ENCODE measurements at regions not wholly inside any gene's neighbourhood (a gene's known extent, or its start where the extent isn't known, plus 50 kb on each side); places are given as distances from the start of the nearest gene placed in this dataset.

DNA sequence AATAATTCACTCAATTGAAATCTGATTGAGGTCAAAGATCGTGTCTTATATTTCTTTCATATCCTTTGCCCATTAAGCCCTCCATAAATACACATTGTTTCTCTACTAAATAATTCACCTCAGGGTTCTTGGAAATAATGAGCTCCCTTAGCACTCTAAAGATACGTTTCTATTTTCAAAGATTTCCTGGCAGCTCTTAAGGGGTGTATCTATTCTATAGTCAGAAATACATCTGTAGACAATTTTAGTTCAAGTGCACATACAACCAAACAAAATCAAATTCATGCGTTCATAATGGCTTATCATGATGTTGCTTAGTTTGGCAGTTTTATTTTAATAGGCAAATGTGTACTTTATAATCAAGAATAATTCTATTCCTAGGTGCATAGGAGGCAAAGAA, 361.1 kb upstream of the DDHD1 start:
- H3K4me1 Mint-ChIP-seq = no peaks in the 10 kb centered on the region
- TF ChIP-seq POLR2AphosphoS5 (IDR thresholded peaks at IDR 0.05; ENCODE audit: low read depth) (no peak), JUNB (IDR thresholded peaks at IDR 0.05; ENCODE audit: unreplicated experiment) (no peak), EZH2 (IDR thresholded peaks at IDR 0.05; ENCODE audit: low read depth, unreplicated experiment) (no peak), NANOG (IDR thresholded peaks at IDR 0.05; ENCODE audit: borderline replicate concordance) (no peak), ZNF331 (CRISPR knock-in tag; IDR thresholded peaks at IDR 0.05; ENCODE audit: low read depth) (no peak), CREB1 (CRISPR knock-in tag; IDR thresholded peaks at IDR 0.05; ENCODE audit: low read depth) (no peak), STAT1 (IDR thresholded peaks at IDR 0.05; ENCODE audit: unreplicated experiment) (no peak), ZNF114 (CRISPR knock-in tag; IDR thresholded peaks at IDR 0.05) (no peak), EZH2phosphoT487 (IDR thresholded peaks at IDR 0.05; ENCODE audit: unreplicated experiment) (no peak)
- TF ChIP-seq, protein P1, sequence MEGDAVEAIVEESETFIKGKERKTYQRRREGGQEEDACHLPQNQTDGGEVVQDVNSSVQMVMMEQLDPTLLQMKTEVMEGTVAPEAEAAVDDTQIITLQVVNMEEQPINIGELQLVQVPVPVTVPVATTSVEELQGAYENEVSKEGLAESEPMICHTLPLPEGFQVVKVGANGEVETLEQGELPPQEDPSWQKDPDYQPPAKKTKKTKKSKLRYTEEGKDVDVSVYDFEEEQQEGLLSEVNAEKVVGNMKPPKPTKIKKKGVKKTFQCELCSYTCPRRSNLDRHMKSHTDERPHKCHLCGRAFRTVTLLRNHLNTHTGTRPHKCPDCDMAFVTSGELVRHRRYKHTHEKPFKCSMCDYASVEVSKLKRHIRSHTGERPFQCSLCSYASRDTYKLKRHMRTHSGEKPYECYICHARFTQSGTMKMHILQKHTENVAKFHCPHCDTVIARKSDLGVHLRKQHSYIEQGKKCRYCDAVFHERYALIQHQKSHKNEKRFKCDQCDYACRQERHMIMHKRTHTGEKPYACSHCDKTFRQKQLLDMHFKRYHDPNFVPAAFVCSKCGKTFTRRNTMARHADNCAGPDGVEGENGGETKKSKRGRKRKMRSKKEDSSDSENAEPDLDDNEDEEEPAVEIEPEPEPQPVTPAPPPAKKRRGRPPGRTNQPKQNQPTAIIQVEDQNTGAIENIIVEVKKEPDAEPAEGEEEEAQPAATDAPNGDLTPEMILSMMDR (conservative IDR thresholded peaks at IDR 0.05; ENCODE audit: low read depth in 2 of 2) = no peak
- TF ChIP-seq, protein P2, sequence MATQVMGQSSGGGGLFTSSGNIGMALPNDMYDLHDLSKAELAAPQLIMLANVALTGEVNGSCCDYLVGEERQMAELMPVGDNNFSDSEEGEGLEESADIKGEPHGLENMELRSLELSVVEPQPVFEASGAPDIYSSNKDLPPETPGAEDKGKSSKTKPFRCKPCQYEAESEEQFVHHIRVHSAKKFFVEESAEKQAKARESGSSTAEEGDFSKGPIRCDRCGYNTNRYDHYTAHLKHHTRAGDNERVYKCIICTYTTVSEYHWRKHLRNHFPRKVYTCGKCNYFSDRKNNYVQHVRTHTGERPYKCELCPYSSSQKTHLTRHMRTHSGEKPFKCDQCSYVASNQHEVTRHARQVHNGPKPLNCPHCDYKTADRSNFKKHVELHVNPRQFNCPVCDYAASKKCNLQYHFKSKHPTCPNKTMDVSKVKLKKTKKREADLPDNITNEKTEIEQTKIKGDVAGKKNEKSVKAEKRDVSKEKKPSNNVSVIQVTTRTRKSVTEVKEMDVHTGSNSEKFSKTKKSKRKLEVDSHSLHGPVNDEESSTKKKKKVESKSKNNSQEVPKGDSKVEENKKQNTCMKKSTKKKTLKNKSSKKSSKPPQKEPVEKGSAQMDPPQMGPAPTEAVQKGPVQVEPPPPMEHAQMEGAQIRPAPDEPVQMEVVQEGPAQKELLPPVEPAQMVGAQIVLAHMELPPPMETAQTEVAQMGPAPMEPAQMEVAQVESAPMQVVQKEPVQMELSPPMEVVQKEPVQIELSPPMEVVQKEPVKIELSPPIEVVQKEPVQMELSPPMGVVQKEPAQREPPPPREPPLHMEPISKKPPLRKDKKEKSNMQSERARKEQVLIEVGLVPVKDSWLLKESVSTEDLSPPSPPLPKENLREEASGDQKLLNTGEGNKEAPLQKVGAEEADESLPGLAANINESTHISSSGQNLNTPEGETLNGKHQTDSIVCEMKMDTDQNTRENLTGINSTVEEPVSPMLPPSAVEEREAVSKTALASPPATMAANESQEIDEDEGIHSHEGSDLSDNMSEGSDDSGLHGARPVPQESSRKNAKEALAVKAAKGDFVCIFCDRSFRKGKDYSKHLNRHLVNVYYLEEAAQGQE (IDR thresholded peaks at IDR 0.05; ENCODE audit: unreplicated experiment) = no peak
- TF ChIP-seq, protein P3, sequence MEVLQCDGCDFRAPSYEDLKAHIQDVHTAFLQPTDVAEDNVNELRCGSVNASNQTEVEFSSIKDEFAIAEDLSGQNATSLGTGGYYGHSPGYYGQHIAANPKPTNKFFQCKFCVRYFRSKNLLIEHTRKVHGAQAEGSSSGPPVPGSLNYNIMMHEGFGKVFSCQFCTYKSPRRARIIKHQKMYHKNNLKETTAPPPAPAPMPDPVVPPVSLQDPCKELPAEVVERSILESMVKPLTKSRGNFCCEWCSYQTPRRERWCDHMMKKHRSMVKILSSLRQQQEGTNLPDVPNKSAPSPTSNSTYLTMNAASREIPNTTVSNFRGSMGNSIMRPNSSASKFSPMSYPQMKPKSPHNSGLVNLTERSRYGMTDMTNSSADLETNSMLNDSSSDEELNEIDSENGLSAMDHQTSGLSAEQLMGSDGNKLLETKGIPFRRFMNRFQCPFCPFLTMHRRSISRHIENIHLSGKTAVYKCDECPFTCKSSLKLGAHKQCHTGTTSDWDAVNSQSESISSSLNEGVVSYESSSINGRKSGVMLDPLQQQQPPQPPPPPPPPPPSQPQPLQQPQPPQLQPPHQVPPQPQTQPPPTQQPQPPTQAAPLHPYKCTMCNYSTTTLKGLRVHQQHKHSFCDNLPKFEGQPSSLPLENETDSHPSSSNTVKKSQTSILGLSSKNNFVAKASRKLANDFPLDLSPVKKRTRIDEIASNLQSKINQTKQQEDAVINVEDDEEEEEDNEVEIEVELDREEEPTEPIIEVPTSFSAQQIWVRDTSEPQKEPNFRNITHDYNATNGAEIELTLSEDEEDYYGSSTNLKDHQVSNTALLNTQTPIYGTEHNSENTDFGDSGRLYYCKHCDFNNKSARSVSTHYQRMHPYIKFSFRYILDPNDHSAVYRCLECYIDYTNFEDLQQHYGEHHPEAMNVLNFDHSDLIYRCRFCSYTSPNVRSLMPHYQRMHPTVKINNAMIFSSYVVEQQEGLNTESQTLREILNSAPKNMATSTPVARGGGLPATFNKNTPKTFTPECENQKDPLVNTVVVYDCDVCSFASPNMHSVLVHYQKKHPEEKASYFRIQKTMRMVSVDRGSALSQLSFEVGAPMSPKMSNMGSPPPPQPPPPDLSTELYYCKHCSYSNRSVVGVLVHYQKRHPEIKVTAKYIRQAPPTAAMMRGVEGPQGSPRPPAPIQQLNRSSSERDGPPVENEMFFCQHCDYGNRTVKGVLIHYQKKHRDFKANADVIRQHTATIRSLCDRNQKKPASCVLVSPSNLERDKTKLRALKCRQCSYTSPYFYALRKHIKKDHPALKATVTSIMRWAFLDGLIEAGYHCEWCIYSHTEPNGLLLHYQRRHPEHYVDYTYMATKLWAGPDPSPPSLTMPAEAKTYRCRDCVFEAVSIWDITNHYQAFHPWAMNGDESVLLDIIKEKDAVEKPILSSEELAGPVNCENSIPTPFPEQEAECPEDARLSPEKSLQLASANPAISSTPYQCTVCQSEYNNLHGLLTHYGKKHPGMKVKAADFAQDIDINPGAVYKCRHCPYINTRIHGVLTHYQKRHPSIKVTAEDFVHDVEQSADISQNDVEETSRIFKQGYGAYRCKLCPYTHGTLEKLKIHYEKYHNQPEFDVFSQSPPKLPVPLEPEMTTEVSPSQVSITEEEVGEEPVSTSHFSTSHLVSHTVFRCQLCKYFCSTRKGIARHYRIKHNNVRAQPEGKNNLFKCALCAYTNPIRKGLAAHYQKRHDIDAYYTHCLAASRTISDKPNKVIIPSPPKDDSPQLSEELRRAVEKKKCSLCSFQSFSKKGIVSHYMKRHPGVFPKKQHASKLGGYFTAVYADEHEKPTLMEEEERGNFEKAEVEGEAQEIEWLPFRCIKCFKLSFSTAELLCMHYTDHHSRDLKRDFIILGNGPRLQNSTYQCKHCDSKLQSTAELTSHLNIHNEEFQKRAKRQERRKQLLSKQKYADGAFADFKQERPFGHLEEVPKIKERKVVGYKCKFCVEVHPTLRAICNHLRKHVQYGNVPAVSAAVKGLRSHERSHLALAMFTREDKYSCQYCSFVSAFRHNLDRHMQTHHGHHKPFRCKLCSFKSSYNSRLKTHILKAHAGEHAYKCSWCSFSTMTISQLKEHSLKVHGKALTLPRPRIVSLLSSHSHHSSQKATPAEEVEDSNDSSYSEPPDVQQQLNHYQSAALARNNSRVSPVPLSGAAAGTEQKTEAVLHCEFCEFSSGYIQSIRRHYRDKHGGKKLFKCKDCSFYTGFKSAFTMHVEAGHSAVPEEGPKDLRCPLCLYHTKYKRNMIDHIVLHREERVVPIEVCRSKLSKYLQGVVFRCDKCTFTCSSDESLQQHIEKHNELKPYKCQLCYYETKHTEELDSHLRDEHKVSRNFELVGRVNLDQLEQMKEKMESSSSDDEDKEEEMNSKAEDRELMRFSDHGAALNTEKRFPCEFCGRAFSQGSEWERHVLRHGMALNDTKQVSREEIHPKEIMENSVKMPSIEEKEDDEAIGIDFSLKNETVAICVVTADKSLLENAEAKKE (CRISPR knock-in tag; IDR thresholded peaks at IDR 0.05) = no peak
- TF ChIP-seq, protein P4, sequence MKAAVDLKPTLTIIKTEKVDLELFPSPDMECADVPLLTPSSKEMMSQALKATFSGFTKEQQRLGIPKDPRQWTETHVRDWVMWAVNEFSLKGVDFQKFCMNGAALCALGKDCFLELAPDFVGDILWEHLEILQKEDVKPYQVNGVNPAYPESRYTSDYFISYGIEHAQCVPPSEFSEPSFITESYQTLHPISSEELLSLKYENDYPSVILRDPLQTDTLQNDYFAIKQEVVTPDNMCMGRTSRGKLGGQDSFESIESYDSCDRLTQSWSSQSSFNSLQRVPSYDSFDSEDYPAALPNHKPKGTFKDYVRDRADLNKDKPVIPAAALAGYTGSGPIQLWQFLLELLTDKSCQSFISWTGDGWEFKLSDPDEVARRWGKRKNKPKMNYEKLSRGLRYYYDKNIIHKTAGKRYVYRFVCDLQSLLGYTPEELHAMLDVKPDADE (IDR thresholded peaks at IDR 0.05) = no peak
- Histone ChIP-seq H3K4me2 (no peak overlapping the region), H3K27me3 (ENCODE audit: insufficient read depth) (no peaks in the 10 kb centered on the region), H3K36me3 (ENCODE audit: insufficient read depth) (no peaks in the 10 kb centered on the region), H4K20me1 (replicated peaks; ENCODE audit: insufficient read depth) (no peaks in the 10 kb centered on the region), H2AFZ (no peak overlapping the region), H3K9me2 (ENCODE audit: insufficient read depth) (peaks cover 3% of the 10 kb centered on the region), H3K4me1 (ENCODE audit: insufficient read depth) (no peaks in the 10 kb centered on the region), H3F3A (replicated peaks; ENCODE audit: low read depth) (no peaks in the 10 kb centered on the region), H3K27ac (ENCODE audit: low read depth) (no peak overlapping the region), H3K4me3 (no peak overlapping the region), H3K79me2 (replicated peaks; ENCODE audit: insufficient read depth) (no peaks in the 10 kb centered on the region)
- no peak overlapping the region for H3K27ac Mint-ChIP-seq
- H3K9me3 Mint-ChIP-seq = no peaks in the 10 kb centered on the region
- H3K36me3 Mint-ChIP-seq (ENCODE audit: low read depth) = no peaks in the 10 kb centered on the region
- H3K27me3 Mint-ChIP-seq (ENCODE audit: insufficient read depth, low read depth, poor library complexity) = no peaks in the 10 kb centered on the region
- H3K4me3 Mint-ChIP-seq = no peak overlapping the region
- no peak for DNase-seq (ENCODE audit: low spot score)
- ATAC-seq = no peak

Data from GM23338 (cell line).